H1 (cell line): ENCODE measurements at regions not wholly inside any gene's neighbourhood (a gene's known extent, or its start where the extent isn't known, plus 50 kb on each side); places are given as distances from the start of the nearest gene placed in this dataset.

Source experiments
- CHD2 ChIP-seq: IDR thresholded peaks from 2 replicates; pipeline ENCODE4 v1.6.1; 2012; ENCODE audit warnings: low read length, improper control_type of control experiment
- EP300 ChIP-seq, 2 experiments: IDR thresholded peaks; 1 replicate in 1 of 2; 2 replicates in 1 of 2; pipeline ENCODE4 v1.6.1; 2011 to 2012; ENCODE audit warnings: low read depth in 2 of 2, low read length in 2 of 2, mild to moderate bottlenecking in 2 of 2, borderline replicate concordance in 1 of 2, inconsistent platforms in 1 of 2, moderate library complexity in 1 of 2
- FOSL1 ChIP-seq: IDR thresholded peaks from 2 replicates; pipeline ENCODE4 v1.6.1; 2011; ENCODE audit warnings: mild to moderate bottlenecking, low read depth, low read length, moderate library complexity; ENCODE audit not compliant: insufficient read depth
- RAD21 ChIP-seq, 2 experiments: IDR thresholded peaks in 1 of 2; conservative IDR thresholded peaks in 1 of 2; 2 replicates each; pipeline ENCODE4 v1.6.1; 2011; ENCODE audit warnings: low read depth in 2 of 2, low read length in 2 of 2, improper control_type of control experiment in 1 of 2, inconsistent platforms in 1 of 2, mild to moderate bottlenecking in 1 of 2, moderate library complexity in 1 of 2
- RNF2 ChIP-seq: fragments of 200-900, 300-1000 bp; sonication (generic); IDR thresholded peaks from 2 replicates; pipeline ENCODE4 v1.7.1; 2016; ENCODE audit warnings: borderline replicate concordance, low read depth, mild to moderate bottlenecking, antibody characterized with exemption, low read length; ENCODE audit not compliant: poor library complexity, severe bottlenecking; ENCODE audit errors: missing control alignments
- SRF ChIP-seq: IDR thresholded peaks from 2 replicates; pipeline ENCODE4 v1.6.1; 2011; ENCODE audit warnings: mild to moderate bottlenecking, low read depth, low read length, moderate library complexity
- ZNF274 ChIP-seq: IDR thresholded peaks from 2 replicates; pipeline ENCODE4 v1.7.0; 2012; ENCODE audit warnings: low read length, borderline replicate concordance; ENCODE audit errors: extremely low read depth
- TF ChIP-seq, protein P1 (sequence below): fragments of 300-600 bp; sonication (generic); IDR thresholded peaks from 2 replicates; pipeline ENCODE4 v1.7.1; 2012; ENCODE audit warnings: low read length, moderate library complexity, mild to moderate bottlenecking, inconsistent platforms; ENCODE audit not compliant: insufficient replicate concordance
- TF ChIP-seq, protein P2 (sequence below): IDR thresholded peaks from 2 replicates; pipeline ENCODE4 v1.6.1; 2012; ENCODE audit warnings: inconsistent platforms

DNA sequence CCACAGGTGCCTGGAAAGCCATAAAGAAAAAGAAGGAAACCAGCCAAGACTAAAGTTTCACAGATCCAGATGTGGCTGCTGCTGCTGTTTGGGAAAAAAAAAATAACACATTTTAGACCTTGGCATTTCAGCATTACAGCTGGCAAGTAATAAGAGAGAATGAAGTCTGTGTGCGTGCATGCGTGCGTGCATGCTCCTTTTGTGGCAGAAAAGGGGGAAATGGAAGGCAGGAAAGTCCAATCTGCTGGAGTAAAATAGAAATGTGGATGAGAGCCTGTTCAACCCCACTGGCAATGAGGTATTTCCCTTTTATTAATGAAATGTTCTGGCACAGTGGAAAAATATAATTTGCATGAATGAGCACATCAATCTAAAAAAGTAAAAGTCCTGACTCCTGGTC, 137.0 kb upstream of the SEMA3A start (continued):
- TF ChIP-seq, protein P1, sequence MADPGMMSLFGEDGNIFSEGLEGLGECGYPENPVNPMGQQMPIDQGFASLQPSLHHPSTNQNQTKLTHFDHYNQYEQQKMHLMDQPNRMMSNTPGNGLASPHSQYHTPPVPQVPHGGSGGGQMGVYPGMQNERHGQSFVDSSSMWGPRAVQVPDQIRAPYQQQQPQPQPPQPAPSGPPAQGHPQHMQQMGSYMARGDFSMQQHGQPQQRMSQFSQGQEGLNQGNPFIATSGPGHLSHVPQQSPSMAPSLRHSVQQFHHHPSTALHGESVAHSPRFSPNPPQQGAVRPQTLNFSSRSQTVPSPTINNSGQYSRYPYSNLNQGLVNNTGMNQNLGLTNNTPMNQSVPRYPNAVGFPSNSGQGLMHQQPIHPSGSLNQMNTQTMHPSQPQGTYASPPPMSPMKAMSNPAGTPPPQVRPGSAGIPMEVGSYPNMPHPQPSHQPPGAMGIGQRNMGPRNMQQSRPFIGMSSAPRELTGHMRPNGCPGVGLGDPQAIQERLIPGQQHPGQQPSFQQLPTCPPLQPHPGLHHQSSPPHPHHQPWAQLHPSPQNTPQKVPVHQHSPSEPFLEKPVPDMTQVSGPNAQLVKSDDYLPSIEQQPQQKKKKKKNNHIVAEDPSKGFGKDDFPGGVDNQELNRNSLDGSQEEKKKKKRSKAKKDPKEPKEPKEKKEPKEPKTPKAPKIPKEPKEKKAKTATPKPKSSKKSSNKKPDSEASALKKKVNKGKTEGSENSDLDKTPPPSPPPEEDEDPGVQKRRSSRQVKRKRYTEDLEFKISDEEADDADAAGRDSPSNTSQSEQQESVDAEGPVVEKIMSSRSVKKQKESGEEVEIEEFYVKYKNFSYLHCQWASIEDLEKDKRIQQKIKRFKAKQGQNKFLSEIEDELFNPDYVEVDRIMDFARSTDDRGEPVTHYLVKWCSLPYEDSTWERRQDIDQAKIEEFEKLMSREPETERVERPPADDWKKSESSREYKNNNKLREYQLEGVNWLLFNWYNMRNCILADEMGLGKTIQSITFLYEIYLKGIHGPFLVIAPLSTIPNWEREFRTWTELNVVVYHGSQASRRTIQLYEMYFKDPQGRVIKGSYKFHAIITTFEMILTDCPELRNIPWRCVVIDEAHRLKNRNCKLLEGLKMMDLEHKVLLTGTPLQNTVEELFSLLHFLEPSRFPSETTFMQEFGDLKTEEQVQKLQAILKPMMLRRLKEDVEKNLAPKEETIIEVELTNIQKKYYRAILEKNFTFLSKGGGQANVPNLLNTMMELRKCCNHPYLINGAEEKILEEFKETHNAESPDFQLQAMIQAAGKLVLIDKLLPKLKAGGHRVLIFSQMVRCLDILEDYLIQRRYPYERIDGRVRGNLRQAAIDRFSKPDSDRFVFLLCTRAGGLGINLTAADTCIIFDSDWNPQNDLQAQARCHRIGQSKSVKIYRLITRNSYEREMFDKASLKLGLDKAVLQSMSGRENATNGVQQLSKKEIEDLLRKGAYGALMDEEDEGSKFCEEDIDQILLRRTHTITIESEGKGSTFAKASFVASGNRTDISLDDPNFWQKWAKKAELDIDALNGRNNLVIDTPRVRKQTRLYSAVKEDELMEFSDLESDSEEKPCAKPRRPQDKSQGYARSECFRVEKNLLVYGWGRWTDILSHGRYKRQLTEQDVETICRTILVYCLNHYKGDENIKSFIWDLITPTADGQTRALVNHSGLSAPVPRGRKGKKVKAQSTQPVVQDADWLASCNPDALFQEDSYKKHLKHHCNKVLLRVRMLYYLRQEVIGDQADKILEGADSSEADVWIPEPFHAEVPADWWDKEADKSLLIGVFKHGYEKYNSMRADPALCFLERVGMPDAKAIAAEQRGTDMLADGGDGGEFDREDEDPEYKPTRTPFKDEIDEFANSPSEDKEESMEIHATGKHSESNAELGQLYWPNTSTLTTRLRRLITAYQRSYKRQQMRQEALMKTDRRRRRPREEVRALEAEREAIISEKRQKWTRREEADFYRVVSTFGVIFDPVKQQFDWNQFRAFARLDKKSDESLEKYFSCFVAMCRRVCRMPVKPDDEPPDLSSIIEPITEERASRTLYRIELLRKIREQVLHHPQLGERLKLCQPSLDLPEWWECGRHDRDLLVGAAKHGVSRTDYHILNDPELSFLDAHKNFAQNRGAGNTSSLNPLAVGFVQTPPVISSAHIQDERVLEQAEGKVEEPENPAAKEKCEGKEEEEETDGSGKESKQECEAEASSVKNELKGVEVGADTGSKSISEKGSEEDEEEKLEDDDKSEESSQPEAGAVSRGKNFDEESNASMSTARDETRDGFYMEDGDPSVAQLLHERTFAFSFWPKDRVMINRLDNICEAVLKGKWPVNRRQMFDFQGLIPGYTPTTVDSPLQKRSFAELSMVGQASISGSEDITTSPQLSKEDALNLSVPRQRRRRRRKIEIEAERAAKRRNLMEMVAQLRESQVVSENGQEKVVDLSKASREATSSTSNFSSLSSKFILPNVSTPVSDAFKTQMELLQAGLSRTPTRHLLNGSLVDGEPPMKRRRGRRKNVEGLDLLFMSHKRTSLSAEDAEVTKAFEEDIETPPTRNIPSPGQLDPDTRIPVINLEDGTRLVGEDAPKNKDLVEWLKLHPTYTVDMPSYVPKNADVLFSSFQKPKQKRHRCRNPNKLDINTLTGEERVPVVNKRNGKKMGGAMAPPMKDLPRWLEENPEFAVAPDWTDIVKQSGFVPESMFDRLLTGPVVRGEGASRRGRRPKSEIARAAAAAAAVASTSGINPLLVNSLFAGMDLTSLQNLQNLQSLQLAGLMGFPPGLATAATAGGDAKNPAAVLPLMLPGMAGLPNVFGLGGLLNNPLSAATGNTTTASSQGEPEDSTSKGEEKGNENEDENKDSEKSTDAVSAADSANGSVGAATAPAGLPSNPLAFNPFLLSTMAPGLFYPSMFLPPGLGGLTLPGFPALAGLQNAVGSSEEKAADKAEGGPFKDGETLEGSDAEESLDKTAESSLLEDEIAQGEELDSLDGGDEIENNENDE: no peak
- no peak for TF ChIP-seq CHD2
- no peak for TF ChIP-seq FOSL1
- TF ChIP-seq, protein P2, sequence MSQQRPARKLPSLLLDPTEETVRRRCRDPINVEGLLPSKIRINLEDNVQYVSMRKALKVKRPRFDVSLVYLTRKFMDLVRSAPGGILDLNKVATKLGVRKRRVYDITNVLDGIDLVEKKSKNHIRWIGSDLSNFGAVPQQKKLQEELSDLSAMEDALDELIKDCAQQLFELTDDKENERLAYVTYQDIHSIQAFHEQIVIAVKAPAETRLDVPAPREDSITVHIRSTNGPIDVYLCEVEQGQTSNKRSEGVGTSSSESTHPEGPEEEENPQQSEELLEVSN: no peak
- TF ChIP-seq RAD21 (IDR thresholded peaks at IDR 0.05 in 1 of 2, conservative IDR thresholded peaks at IDR 0.05 in 1 of 2; ENCODE audit: low read depth in 2 of 2, low read length in 2 of 2): no peak
- no peak for TF ChIP-seq SRF
- TF ChIP-seq RNF2: no peak
- no peak for TF ChIP-seq EP300 (IDR thresholded peaks at IDR 0.05; ENCODE audit: borderline replicate concordance in 1 of 2, low read depth in 2 of 2, low read length in 2 of 2)
- TF ChIP-seq ZNF274: no peak
